Globus pallidus (tissue), 1 donor: ENCODE measurements at regions not wholly inside any gene's neighbourhood (a gene's known extent, or its start where the extent isn't known, plus 50 kb on each side); places are given as distances from the start of the nearest gene placed in this dataset.

Experiments used
- DNase-seq: peaks from one replicate; pipeline ENCODE4 v3.0.0-alpha.2; 2015; ENCODE audit warnings: low spot score

- DNase-seq, result peak; percentile 44
Observed at GRCh38 chr6:74091136-74091793, 395.3 kb downstream of the CD109 start.

GRCh38 chr6:74087899-74088298 is 391.9 kb downstream of the CD109 start:
- no peak for DNase-seq

DNA sequence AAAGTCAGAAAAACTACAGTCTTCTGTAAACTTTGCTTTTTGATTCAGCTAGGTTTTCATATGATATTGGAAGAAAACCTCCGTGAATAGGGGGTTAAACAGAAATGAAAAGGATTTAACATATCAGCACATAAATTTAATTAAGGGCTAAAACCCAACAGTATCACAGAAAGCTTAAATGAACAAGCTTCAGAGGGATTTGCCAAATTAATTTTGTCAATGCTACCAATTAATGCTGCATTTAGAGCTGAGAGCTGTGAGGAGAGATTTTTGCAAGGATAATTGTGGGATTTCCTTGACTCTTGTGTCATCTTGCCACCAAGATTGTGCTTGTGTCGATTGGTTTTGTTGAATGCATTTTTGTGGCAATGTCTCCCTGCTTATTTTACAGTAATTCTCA is 379.9 kb downstream of the CD109 start:
- DNase-seq, result no peak

GRCh38 chr6:74075323-74075722 is 379.3 kb downstream of the CD109 start:
- no peak for DNase-seq

DNA sequence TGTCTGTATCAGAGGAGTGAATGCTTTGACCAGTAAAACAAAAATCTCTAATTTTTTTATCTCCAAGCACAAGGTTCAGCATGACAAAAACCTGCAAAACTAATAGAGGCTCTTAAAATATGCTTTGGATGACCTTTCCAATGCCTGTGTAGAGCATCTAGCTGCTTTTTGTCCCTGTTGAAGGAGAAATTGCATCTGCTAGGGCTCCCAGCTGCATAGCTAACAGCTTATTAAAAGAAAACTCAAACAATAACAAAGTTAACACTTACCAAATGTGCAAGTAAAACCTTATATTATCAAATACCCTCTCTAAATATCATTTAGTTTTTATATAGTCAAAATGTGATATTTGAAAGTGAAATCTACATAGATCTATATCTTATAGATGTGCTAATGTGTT is 378.6 kb downstream of the CD109 start:
- no peak for DNase-seq

- no peak for DNase-seq
Observed at GRCh38 chr6:74073999-74074398, 378.0 kb downstream of the CD109 start.

DNA sequence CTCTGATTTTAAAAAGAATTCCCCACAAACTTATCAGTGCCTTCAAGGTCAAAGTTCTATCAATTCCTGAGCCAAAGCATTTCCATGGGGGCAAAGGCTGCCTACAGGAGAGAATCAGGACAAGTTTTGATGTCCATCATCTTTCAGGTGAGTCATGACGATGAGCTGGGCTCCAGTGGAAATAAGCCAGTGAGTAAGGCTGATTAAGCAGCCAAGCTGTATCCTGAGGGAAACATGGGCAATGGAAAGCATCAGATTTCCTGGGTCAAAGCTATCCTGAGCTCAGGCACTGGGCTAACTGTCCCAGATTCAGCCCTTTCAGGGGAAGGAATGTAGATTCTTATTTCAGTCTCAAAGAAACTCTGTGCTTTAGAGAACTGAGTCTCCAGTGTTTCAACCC is 377.4 kb downstream of the CD109 start:
- no peak for DNase-seq

DNA sequence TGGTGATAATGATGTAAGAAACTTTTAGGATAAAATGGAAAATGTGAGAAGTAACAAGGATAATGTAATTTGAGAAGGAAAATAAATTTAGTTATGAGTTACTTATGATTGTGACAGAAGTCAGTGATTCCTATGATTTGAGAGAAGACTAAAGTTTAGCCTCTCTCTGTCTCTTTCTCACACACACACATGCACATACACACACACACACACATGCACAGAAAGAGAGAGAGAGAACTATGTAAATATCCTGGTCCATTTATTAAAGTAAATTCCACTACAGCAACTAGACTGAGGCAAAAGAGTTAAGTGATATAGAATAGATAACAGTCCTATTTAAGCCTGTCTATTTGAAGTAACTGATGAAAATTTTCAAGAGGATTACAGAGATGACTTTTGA is 375.2 kb downstream of the CD109 start:
- no peak for DNase-seq

DNA sequence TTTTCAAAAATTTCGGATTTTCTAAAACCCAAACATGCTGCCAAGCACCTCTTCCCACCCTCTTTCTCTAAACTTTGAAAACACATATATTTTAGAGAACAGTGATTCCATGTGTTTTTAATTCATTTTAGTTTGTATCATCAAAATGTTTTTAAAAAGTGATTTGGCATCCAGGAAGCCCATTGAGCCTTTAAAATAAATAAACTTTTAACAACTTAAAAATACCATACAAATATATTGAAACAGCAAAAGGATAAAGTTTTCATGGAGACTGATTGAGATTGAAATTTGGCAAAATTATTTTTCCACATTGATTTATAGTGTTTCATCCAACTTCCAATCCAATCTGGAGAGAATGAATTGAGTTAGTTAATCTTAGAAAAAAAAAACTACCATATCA is 374.7 kb downstream of the CD109 start:
- DNase-seq, result no peak

- no peak for DNase-seq
Observed at GRCh38 chr6:74070091-74070490, 374.1 kb downstream of the CD109 start.

DNA sequence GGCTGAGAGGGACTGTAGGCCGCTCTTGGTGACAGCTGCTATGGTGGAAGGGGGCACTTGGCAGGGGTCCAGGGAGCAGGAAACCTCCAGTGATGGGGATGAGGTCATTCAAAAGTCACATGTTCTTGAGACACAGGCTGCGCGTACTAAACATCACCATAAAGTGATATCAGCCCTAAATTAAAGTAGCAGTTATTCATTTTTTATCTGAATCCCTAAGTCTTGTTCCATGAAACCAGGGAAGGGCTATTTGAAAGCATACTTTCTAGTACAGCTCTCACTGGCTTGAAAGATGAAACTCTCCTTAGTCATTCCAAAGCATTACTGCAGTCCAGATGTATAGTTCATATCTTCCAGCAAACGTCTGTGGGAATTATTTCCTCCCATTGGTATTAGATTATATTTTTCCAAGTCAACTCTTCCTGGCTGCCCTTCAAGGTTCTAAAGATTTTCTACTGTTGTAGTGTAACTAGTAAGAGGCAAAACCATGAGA is 373.1 kb downstream of the CD109 start:
- DNase-seq, result no peak

DNA sequence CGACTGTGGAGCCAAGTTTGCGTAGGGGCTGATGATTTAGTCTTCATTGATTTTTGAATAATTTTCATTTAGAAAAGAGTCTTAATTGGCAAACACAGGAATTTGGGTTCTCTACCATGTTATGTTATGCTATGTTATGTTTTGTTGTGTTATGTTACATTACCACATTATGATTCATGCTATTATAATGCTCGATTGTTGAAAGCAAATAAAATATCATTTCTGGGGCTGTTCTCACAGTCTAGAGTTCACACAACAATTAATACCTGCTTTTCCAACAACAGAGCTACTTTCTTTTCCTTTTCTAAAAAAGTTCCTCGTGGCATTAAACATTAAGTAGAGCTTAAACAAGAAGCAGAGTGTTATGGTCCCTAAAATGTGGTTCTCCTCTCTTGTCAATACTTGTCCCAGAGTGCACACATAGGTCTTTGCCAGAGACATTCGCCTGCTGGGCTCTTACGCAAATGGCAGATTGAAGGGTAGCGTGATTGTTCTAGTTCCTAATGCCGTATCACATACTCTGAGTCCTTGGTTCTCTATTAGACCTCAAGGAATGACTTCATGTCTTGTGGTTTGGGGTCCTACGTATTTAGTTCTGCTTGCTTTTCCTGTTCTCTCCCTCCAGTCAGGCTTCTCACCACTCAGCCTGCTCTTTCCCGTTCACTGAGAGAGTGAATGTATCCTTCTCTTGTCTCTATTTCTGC is 370.3 kb downstream of the CD109 start:
- no peak for DNase-seq

GRCh38 chr6:74065705-74066104 is 369.7 kb downstream of the CD109 start:
- no peak for DNase-seq

- DNase-seq, result no peak
Observed at GRCh38 chr6:74063391-74063790, 367.4 kb downstream of the CD109 start.

- DNase-seq, result no peak
Observed at GRCh38 chr6:74061201-74061600, 365.2 kb downstream of the CD109 start.

DNA sequence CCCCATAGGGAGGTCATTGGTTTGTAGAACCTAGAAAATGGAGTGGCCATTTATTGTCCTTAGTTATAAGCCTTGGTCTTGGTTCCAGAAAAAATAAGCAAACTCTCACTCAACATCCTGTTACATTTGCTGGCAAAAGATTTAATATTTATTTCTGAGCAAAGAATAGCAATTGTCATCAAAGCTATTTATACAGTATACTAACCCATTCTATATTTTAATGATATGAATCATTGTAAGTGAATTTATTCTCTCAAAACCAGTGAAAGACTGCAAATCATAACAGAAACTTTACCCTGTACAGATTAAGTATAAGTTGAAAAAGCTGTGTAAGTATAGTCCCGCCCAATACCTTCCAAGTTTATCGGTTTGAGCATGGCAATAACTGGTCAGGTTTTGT is 364.4 kb downstream of the CD109 start:
- DNase-seq, result no peak

DNA sequence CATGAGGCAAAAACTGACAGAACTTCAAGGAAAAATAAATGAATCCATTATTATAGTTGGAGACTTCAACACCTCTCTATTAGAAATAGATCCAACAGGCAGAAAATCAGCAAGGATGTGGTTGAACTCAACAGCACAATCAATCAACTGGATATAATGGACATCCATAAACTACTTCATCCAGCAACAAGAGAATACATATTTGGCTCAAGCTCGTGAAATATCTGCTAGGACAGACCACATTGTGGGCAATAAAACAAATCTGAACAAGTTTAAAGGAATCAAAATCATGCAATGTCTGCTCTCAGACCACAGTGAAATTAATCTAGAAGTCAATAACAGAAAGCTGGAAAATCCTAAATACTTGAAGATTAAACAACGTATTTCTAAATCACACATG is 362.6 kb downstream of the CD109 start:
- DNase-seq, result no peak

DNA sequence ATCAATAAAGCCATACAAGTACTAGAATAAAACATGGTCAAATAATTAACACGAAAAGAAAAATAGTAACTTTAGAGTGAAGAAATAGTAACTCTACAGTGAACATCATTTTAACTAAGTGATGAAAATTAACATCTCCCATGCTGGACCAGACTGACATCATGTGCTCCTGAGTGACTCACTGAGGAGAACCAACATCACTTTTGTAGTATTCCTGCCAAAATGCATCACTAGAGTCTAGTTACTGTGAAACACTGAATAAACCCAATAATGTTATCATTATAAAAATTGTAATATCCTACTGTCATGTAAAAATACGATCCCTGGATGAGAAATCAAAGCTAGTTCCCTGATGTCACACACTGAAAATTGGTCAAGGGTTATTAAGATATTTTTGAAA is 361.3 kb downstream of the CD109 start:
- DNase-seq, result no peak

DNA sequence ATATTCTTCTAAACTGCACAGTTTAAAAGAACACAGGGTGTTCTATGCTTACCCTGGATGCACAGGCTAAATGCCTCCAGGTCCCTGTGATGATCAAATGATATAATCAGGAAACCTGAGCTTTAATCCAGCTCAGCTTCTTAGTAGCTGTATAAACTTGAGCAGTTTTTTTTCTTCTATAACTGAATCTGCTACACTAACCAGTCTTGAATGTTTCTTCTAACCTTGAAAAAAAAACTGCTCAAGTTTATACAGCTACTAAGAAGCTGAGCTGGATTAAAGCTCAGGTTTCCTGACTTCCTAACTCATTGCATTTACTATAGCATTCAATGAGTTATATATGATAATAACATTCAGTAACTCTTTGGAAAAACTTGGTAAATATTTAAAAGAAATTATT is 358.2 kb downstream of the CD109 start:
- no peak for DNase-seq

DNA sequence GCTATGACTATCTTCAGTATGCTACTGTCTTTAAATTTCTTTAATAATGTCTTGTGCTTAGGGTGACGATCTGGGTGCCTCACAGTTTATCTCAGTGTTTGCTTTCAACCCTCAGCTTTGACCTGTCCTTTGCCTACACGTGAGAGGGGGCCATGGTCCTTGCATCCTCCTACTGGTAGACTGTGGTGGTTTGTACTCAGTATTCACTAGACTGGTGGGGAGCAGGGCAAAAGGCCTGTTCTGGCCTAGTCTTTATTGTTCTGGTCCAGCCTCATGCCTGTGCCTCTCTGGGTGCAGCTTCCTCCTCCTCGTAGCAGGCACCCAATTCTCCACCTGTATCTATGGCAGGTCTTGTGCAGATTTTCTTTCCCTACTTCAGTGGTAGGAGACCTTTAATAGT is 354.9 kb downstream of the CD109 start:
- no peak for DNase-seq

DNA sequence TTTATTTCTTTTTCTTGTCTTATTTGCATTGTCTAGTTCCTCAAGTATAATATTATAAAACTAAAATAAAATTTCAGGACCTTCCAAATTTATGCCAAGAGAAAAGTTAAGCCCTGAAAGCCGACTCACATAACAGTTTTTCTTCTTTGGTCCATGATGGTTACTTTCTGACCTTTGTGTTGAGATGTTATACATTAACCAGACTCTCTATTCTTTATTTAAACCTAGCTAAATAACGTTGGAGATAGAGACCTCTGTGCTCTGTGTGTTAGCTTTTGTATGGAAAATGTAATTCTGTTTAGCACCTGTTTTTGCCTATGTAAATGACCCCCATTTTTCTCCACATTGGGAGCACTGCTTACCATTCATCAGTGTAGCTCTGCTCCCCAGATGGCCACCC is 352.4 kb downstream of the CD109 start:
- no peak for DNase-seq

- DNase-seq, result no peak
Observed at GRCh38 chr6:74044417-74045096, 348.6 kb downstream of the CD109 start.

GRCh38 chr6:74041420-74041819 is 345.4 kb downstream of the CD109 start:
- no peak for DNase-seq
